HG02981 (cell line): ENCODE measurements at regions not wholly inside any gene's neighbourhood (a gene's known extent, or its start where the extent isn't known, plus 50 kb on each side); places are given as distances from the start of the nearest gene placed in this dataset.

Experiments
- ATAC-seq: cut with Tn5 transposase; IDR thresholded peaks from one replicate; pipeline ENCODE4 v1.9.1; 2021; ENCODE audit warnings: mild to moderate bottlenecking, moderate library complexity; ENCODE audit not compliant: unreplicated experiment

GRCh38 chr1:59018860-59019259 is 235.0 kb upstream of the JUN start:
- ATAC-seq = no peak

GRCh38 chr1:59020151-59020997 is 236.5 kb upstream of the JUN start:
- peak; percentile 89 for ATAC-seq

GRCh38 chr1:59022199-59022598 is 238.4 kb upstream of the JUN start:
- ATAC-seq = no peak

- no peak for ATAC-seq
These were observed 239.0 kb upstream of the JUN start for GRCh38 chr1:59022799-59023198.

- no peak for ATAC-seq
These were observed 241.4 kb upstream of the JUN start for GRCh38 chr1:59025201-59025600.

- ATAC-seq = peak; percentile 82
These were observed 242.1 kb upstream of the JUN start for GRCh38 chr1:59025898-59026426.

- ATAC-seq = peak; percentile 22
These were observed 242.7 kb upstream of the JUN start for GRCh38 chr1:59026472-59026948.

GRCh38 chr1:59027177-59027576 is 243.3 kb upstream of the JUN start:
- ATAC-seq = no peak

- ATAC-seq = no peak
These were observed 244.2 kb upstream of the JUN start for GRCh38 chr1:59028048-59028447.

- no peak for ATAC-seq
These were observed 245.7 kb upstream of the JUN start for GRCh38 chr1:59029411-59030167.

GRCh38 chr1:59032228-59032627 is 248.4 kb upstream of the JUN start:
- no peak for ATAC-seq

GRCh38 chr1:59033761-59034160 is 249.9 kb upstream of the JUN start:
- no peak for ATAC-seq

GRCh38 chr1:59034925-59035324 is 251.1 kb upstream of the JUN start:
- no peak for ATAC-seq

- ATAC-seq = no peak
These were observed 255.7 kb upstream of the JUN start for GRCh38 chr1:59039551-59039950.

GRCh38 chr1:59040486-59040885 is 256.4 kb upstream of the FGGY start:
- ATAC-seq = no peak

GRCh38 chr1:59041646-59042277 is 255.1 kb upstream of the FGGY start:
- no peak for ATAC-seq

GRCh38 chr1:59043796-59044195 is 253.1 kb upstream of the FGGY start:
- no peak for ATAC-seq

- no peak for ATAC-seq
These were observed 252.3 kb upstream of the FGGY start for GRCh38 chr1:59044535-59045121.

- ATAC-seq = no peak
These were observed 251.8 kb upstream of the FGGY start for GRCh38 chr1:59045137-59045536.

GRCh38 chr1:59045636-59046035 is 251.3 kb upstream of the FGGY start:
- ATAC-seq = no peak

GRCh38 chr1:59046134-59046533 is 250.8 kb upstream of the FGGY start:
- ATAC-seq = peak; percentile 9
